ENCODE measurements at regions not wholly inside any gene's neighbourhood (a gene's known extent, or its start where the extent isn't known, plus 50 kb on each side); places are given as distances from the start of the nearest gene placed in this dataset.

GRCh38 chr6:98044151-98044561 is 761.1 kb upstream of the MMS22L start:
- H3K4me1 ChIP-seq, result no peaks in the 10 kb centered on the region
- H3K36me3 ChIP-seq, result no peaks in the 10 kb centered on the region
- no peak overlapping the region for H3K27ac ChIP-seq
- H3K27me3 ChIP-seq, result no peaks in the 10 kb centered on the region
- no peaks in the 10 kb centered on the region for H3K9me3 ChIP-seq
- no peak overlapping the region for H3K4me3 ChIP-seq
- TF ChIP-seq CTCF (IDR thresholded peaks at IDR 0.05), result no peak
- no peak for DNase-seq (ENCODE audit: low spot score in 2 of 2)
- intact Hi-C loops (cut with DNase I), result no loop called here

GRCh38 chr6:98044791-98045470 is 761.9 kb upstream of the MMS22L start:
- no peak overlapping the region for H3K4me3 ChIP-seq
- no peak for DNase-seq (ENCODE audit: low spot score in 2 of 2)
- H3K27me3 ChIP-seq, result no peaks in the 10 kb centered on the region
- TF ChIP-seq CTCF (IDR thresholded peaks at IDR 0.05), result no peak
- no peak overlapping the region for H3K27ac ChIP-seq
- H3K36me3 ChIP-seq, result no peaks in the 10 kb centered on the region
- H3K4me1 ChIP-seq, result no peaks in the 10 kb centered on the region
- intact Hi-C loops (cut with DNase I), result no loop called here
- no peaks in the 10 kb centered on the region for H3K9me3 ChIP-seq

GRCh38 chr6:98047164-98047563 is 764.1 kb upstream of the MMS22L start:
- Histone ChIP-seq H3K9me3 (no peaks in the 10 kb centered on the region), H3K4me1 (no peaks in the 10 kb centered on the region), H3K27me3 (no peaks in the 10 kb centered on the region), H3K4me3 (no peak overlapping the region), H3K27ac (no peak overlapping the region), H3K36me3 (no peaks in the 10 kb centered on the region)
- no peak for DNase-seq (ENCODE audit: low spot score in 2 of 2)
- intact Hi-C loops (cut with DNase I), result no loop called here
- TF ChIP-seq CTCF (IDR thresholded peaks at IDR 0.05), result no peak

- intact Hi-C loops (cut with DNase I), result no loop called here
- no peak for TF ChIP-seq CTCF (IDR thresholded peaks at IDR 0.05)
- Histone ChIP-seq H3K36me3 (no peaks in the 10 kb centered on the region), H3K9me3 (no peaks in the 10 kb centered on the region), H3K4me1 (no peaks in the 10 kb centered on the region), H3K27me3 (no peaks in the 10 kb centered on the region), H3K4me3 (no peak overlapping the region), H3K27ac (no peak overlapping the region)
- no peak for DNase-seq (ENCODE audit: low spot score in 2 of 2)
Measured at GRCh38 chr6:98047871-98048270, 764.9 kb upstream of the MMS22L start.

GRCh38 chr6:98054453-98054852 is 771.4 kb upstream of the MMS22L start:
- H3K36me3 ChIP-seq, result no peaks in the 10 kb centered on the region
- TF ChIP-seq CTCF (IDR thresholded peaks at IDR 0.05), result no peak
- no peak for DNase-seq (ENCODE audit: low spot score in 2 of 2)
- no peak overlapping the region for H3K4me3 ChIP-seq
- H3K27ac ChIP-seq, result no peak overlapping the region
- H3K4me1 ChIP-seq, result no peaks in the 10 kb centered on the region
- H3K9me3 ChIP-seq, result no peaks in the 10 kb centered on the region
- intact Hi-C loops (cut with DNase I), result no loop called here
- no peaks in the 10 kb centered on the region for H3K27me3 ChIP-seq

- Histone ChIP-seq H3K36me3 (no peaks in the 10 kb centered on the region), H3K9me3 (no peaks in the 10 kb centered on the region), H3K27me3 (no peaks in the 10 kb centered on the region), H3K4me3 (no peak overlapping the region), H3K4me1 (no peaks in the 10 kb centered on the region), H3K27ac (no peak overlapping the region)
- DNase-seq (ENCODE audit: low spot score in 2 of 2), result no peak
- intact Hi-C loops (cut with DNase I), result no loop called here
- TF ChIP-seq CTCF (IDR thresholded peaks at IDR 0.05), result no peak
Measured at GRCh38 chr6:98056955-98057354, 773.9 kb upstream of the MMS22L start.
